ENCODE measurements at regions not wholly inside any gene's neighbourhood (a gene's known extent, or its start where the extent isn't known, plus 50 kb on each side); places are given as distances from the start of the nearest gene placed in this dataset.
"Not testable (repeated sequence)": the region's sequence is repeated elsewhere in the genome, so short reads cannot be mapped to it uniquely, and the experiment has no call there.

GRCh38 chr1:58836408-58836807, 52.6 kb upstream of the JUN start:
- DNase-seq (ENCODE audit: low read depth, low spot score), result no peak

- DNase-seq (ENCODE audit: low read depth, low spot score), result no peak
These were observed 54.0 kb upstream of the JUN start for GRCh38 chr1:58837886-58838285.

GRCh38 chr1:58839147-58839795, 55.4 kb upstream of the JUN start:
- no peak for DNase-seq (ENCODE audit: low read depth, low spot score)

GRCh38 chr1:58839846-58840835, 56.3 kb upstream of the JUN start:
- DNase-seq (ENCODE audit: low read depth, low spot score), result no peak

- DNase-seq (ENCODE audit: low read depth, low spot score), result no peak
These were observed 57.6 kb upstream of the JUN start for GRCh38 chr1:58841455-58841854.

GRCh38 chr1:58842941-58843340, 59.1 kb upstream of the JUN start:
- no peak for DNase-seq (ENCODE audit: low read depth, low spot score)

GRCh38 chr1:58844176-58844575, 60.3 kb upstream of the JUN start:
- no peak for DNase-seq (ENCODE audit: low read depth, low spot score)

- DNase-seq (ENCODE audit: low read depth, low spot score), result no peak
These were observed 62.1 kb upstream of the JUN start for GRCh38 chr1:58845942-58846341.

GRCh38 chr1:58848818-58849411, 65.1 kb upstream of the JUN start:
- no peak for DNase-seq (ENCODE audit: low read depth, low spot score)

GRCh38 chr1:58849551-58849950, 65.7 kb upstream of the JUN start:
- DNase-seq (ENCODE audit: low read depth, low spot score), result no peak

GRCh38 chr1:58850636-58851035, 66.8 kb upstream of the JUN start:
- DNase-seq (ENCODE audit: low read depth, low spot score), result no peak

- DNase-seq (ENCODE audit: low read depth, low spot score), result no peak
These were observed 69.1 kb upstream of the JUN start for GRCh38 chr1:58852731-58853485.

- DNase-seq (ENCODE audit: low read depth, low spot score), result no peak
These were observed 70.7 kb upstream of the JUN start for GRCh38 chr1:58854576-58854975.

GRCh38 chr1:58855274-58856165, 71.7 kb upstream of the JUN start:
- no peak for DNase-seq (ENCODE audit: low read depth, low spot score)

GRCh38 chr1:58856281-58856680, 72.4 kb upstream of the JUN start:
- not testable (repeated sequence) for DNase-seq (ENCODE audit: low read depth, low spot score)

- no peak for DNase-seq (ENCODE audit: low read depth, low spot score)
These were observed 74.1 kb upstream of the JUN start for GRCh38 chr1:58857680-58858673.

GRCh38 chr1:58859769-58860485, 76.1 kb upstream of the JUN start:
- DNase-seq (ENCODE audit: low read depth, low spot score), result no peak

- no peak for DNase-seq (ENCODE audit: low read depth, low spot score)
These were observed 77.2 kb upstream of the JUN start for GRCh38 chr1:58861076-58861475.

GRCh38 chr1:58861506-58861905, 77.7 kb upstream of the JUN start:
- DNase-seq (ENCODE audit: low read depth, low spot score), result no peak
